ENCODE measurements at regions not wholly inside any gene's neighbourhood (a gene's known extent, or its start where the extent isn't known, plus 50 kb on each side); places are given as distances from the start of the nearest gene placed in this dataset.

DNA sequence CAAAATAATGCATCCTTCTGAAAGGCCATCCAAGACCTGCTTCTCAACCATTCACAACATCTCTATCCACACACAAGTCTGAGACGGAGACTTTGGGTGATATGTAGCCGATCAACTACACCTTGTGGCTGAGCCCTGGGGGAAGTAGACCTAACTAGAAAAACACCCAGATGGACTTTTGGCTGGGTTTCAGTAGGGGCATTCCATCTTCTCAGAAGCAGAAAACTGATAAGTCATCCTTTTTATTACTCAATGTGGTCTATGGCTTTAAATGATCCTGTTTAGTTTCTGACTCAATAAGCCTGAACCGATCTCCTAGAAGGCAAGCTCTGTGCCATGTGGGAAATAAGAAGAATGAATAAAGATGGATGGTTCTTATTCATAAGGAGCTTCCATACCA, 82.5 kb upstream of the AFF2 start:
- H3K4me3 Mint-ChIP-seq (ENCODE audit: low read depth): no peak overlapping the region
- no peak overlapping the region for H3K27ac Mint-ChIP-seq
- no peaks in the 10 kb centered on the region for H3K27me3 Mint-ChIP-seq
- H3K36me3 Mint-ChIP-seq (ENCODE audit: insufficient read depth): no peaks in the 10 kb centered on the region
- DNase-seq (ENCODE audit: low spot score, unreplicated experiment): no peak
- TF ChIP-seq, protein P1, sequence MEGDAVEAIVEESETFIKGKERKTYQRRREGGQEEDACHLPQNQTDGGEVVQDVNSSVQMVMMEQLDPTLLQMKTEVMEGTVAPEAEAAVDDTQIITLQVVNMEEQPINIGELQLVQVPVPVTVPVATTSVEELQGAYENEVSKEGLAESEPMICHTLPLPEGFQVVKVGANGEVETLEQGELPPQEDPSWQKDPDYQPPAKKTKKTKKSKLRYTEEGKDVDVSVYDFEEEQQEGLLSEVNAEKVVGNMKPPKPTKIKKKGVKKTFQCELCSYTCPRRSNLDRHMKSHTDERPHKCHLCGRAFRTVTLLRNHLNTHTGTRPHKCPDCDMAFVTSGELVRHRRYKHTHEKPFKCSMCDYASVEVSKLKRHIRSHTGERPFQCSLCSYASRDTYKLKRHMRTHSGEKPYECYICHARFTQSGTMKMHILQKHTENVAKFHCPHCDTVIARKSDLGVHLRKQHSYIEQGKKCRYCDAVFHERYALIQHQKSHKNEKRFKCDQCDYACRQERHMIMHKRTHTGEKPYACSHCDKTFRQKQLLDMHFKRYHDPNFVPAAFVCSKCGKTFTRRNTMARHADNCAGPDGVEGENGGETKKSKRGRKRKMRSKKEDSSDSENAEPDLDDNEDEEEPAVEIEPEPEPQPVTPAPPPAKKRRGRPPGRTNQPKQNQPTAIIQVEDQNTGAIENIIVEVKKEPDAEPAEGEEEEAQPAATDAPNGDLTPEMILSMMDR (IDR thresholded peaks at IDR 0.05; ENCODE audit: unreplicated experiment): no peak
- H3K4me1 Mint-ChIP-seq (ENCODE audit: low read depth): no peaks in the 10 kb centered on the region
- peaks cover 28% of the 10 kb centered on the region for H3K9me3 Mint-ChIP-seq (ENCODE audit: low read depth)

DNA sequence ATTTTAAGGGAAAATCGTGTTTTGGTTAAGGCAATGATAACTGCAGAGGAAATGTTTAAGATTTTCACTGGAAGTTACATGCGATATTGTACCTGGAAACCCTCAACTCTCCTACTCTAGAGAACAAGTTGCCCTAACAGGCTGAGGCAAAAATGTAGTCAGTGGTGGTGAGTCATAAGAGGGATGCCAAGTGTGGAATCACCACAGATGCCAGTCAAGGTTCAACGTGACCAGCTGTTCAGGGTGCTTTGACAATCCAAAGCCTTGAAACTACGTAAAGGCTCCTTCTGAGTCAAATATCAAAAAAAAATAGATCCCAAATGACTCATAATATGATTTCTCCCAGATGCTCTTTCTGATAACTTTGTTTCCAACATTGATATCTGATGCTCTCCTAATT, 77.9 kb upstream of the AFF2 start:
- no peaks in the 10 kb centered on the region for H3K36me3 Mint-ChIP-seq (ENCODE audit: insufficient read depth)
- no peak for DNase-seq (ENCODE audit: low spot score, unreplicated experiment)
- H3K27ac Mint-ChIP-seq: no peak overlapping the region
- no peaks in the 10 kb centered on the region for H3K27me3 Mint-ChIP-seq
- no peak overlapping the region for H3K4me3 Mint-ChIP-seq (ENCODE audit: low read depth)
- peaks cover 30% of the 10 kb centered on the region for H3K9me3 Mint-ChIP-seq (ENCODE audit: low read depth)
- no peaks in the 10 kb centered on the region for H3K4me1 Mint-ChIP-seq (ENCODE audit: low read depth)
- TF ChIP-seq, protein P1 (IDR thresholded peaks at IDR 0.05; ENCODE audit: unreplicated experiment): no peak

DNA sequence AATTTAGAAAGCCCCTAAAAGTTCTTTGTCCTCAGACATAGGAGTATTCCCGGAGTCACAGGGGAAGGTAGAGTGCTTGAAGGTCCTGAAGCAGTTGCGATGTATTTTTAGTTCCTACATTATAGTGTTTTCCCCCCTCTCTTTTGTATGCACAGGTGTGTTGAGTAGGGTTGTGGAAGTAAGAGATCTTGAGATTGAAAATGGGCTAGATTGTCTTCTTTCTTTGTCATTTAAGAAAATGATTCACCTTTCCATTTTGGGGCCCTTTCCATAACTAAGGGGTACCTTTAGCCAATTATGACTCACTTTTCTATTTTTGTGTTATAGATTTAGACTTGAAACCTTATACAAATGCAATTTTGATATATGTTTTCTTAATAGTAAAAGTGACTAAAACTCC, 75.8 kb upstream of the AFF2 start:
- TF ChIP-seq, protein P1 (IDR thresholded peaks at IDR 0.05; ENCODE audit: unreplicated experiment): no peak
- no peaks in the 10 kb centered on the region for H3K27me3 Mint-ChIP-seq
- peaks cover 23% of the 10 kb centered on the region for H3K9me3 Mint-ChIP-seq (ENCODE audit: low read depth)
- no peak for DNase-seq (ENCODE audit: low spot score, unreplicated experiment)
- H3K4me1 Mint-ChIP-seq (ENCODE audit: low read depth): no peaks in the 10 kb centered on the region
- H3K4me3 Mint-ChIP-seq (ENCODE audit: low read depth): no peak overlapping the region
- H3K27ac Mint-ChIP-seq: no peak overlapping the region
- H3K36me3 Mint-ChIP-seq (ENCODE audit: insufficient read depth): no peaks in the 10 kb centered on the region

DNA sequence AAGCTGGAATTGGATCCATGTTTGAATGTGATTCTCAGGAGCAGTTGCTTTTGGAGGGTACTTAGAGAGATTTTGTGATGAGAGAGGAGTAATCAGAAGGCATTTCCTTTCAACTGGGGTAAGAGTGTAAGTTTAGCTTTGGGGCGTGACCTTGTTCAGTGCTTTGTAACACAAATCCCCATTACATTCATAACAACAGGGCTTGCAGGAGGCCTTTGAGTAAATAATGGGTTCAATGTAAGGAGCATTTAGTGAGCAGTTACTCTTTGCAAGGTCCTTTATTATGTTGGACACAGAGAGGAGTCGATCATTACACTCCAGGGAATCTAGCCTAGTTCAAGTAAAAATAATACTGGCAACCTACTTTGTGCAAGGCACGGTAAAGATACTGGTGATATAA, 74.0 kb upstream of the AFF2 start:
- no peak overlapping the region for H3K27ac Mint-ChIP-seq
- peaks cover 26% of the 10 kb centered on the region for H3K9me3 Mint-ChIP-seq (ENCODE audit: low read depth)
- TF ChIP-seq, protein P1 (IDR thresholded peaks at IDR 0.05; ENCODE audit: unreplicated experiment): no peak
- no peak for DNase-seq (ENCODE audit: low spot score, unreplicated experiment)
- H3K27me3 Mint-ChIP-seq: no peaks in the 10 kb centered on the region
- H3K4me1 Mint-ChIP-seq (ENCODE audit: low read depth): no peaks in the 10 kb centered on the region
- no peaks in the 10 kb centered on the region for H3K36me3 Mint-ChIP-seq (ENCODE audit: insufficient read depth)
- H3K4me3 Mint-ChIP-seq (ENCODE audit: low read depth): no peak overlapping the region

DNA sequence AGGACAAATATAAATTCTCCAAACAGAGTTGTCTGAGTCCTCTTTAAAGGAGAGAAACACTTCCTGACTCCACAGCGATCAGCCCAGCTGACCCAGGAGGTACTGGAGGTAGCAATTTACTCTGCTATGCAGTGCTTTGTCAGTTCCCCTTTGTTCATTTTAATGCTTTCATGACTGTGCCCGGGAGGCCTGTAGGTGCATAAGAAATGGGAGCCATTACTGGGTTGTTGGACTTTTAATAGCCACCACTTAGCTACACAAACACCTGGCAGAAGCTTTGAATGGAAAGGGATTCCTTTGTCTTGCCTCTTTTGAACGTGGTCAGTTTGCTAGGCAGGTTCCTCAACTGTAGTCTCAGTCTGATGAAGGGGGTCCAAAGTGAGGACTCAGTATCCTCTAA, 59.0 kb upstream of the AFF2 start:
- Mint-ChIP-seq H3K27me3 (peaks cover under 1% of the 10 kb centered on the region), H3K27ac (no peak overlapping the region), H3K36me3 (ENCODE audit: insufficient read depth) (no peaks in the 10 kb centered on the region), H3K4me1 (ENCODE audit: low read depth) (no peaks in the 10 kb centered on the region), H3K9me3 (ENCODE audit: low read depth) (peaks cover 32% of the 10 kb centered on the region), H3K4me3 (ENCODE audit: low read depth) (no peak overlapping the region)
- TF ChIP-seq, protein P1 (IDR thresholded peaks at IDR 0.05; ENCODE audit: unreplicated experiment): no peak
- DNase-seq (ENCODE audit: low spot score, unreplicated experiment): no peak

Data from progenitor cell of endocrine pancreas (in vitro differentiated cells).